ENCODE measurements at regions not wholly inside any gene's neighbourhood (a gene's known extent, or its start where the extent isn't known, plus 50 kb on each side); places are given as distances from the start of the nearest gene placed in this dataset.
"Not testable (repeated sequence)": the region's sequence is repeated elsewhere in the genome, so short reads cannot be mapped to it uniquely, and the experiment has no call there.

GRCh38 chr15:91435113-91435512 lies 335.1 kb downstream of the SV2B start:
- Mint-ChIP-seq H3K4me1 (ENCODE audit: low read depth, unreplicated experiment) (peaks cover 13% of the 10 kb centered on the region), H3K27ac (ENCODE audit: unreplicated experiment) (no peak overlapping the region), H3K36me3 (ENCODE audit: insufficient read depth, unreplicated experiment) (no peaks in the 10 kb centered on the region), H3K9me3 (ENCODE audit: low read depth, unreplicated experiment) (peaks cover 16% of the 10 kb centered on the region), H3K4me3 (ENCODE audit: low read depth, unreplicated experiment) (no peak overlapping the region), H3K27me3 (ENCODE audit: unreplicated experiment) (no peaks in the 10 kb centered on the region)
- BruUV-seq (replicated peaks): no TSS peak
- CTCF ChIA-PET: no interaction called here
- TF ChIP-seq, protein P1, sequence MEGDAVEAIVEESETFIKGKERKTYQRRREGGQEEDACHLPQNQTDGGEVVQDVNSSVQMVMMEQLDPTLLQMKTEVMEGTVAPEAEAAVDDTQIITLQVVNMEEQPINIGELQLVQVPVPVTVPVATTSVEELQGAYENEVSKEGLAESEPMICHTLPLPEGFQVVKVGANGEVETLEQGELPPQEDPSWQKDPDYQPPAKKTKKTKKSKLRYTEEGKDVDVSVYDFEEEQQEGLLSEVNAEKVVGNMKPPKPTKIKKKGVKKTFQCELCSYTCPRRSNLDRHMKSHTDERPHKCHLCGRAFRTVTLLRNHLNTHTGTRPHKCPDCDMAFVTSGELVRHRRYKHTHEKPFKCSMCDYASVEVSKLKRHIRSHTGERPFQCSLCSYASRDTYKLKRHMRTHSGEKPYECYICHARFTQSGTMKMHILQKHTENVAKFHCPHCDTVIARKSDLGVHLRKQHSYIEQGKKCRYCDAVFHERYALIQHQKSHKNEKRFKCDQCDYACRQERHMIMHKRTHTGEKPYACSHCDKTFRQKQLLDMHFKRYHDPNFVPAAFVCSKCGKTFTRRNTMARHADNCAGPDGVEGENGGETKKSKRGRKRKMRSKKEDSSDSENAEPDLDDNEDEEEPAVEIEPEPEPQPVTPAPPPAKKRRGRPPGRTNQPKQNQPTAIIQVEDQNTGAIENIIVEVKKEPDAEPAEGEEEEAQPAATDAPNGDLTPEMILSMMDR (IDR thresholded peaks at IDR 0.05; ENCODE audit: unreplicated experiment): no peak
- intact Hi-C loops (cut with micrococcal nuclease; ENCODE audit: unreplicated experiment): no loop called here
- no peak for DNase-seq

GRCh38 chr15:91444656-91445055 lies 344.6 kb downstream of the SV2B start:
- TF ChIP-seq, protein P1 (IDR thresholded peaks at IDR 0.05; ENCODE audit: unreplicated experiment): no peak
- DNase-seq: no peak
- no peaks in the 10 kb centered on the region for H3K4me1 Mint-ChIP-seq (ENCODE audit: low read depth, unreplicated experiment)
- BruUV-seq (replicated peaks): no TSS peak
- H3K4me3 Mint-ChIP-seq (ENCODE audit: low read depth, unreplicated experiment): no peak overlapping the region
- intact Hi-C loops (cut with micrococcal nuclease; ENCODE audit: unreplicated experiment): no loop called here
- no peaks in the 10 kb centered on the region for H3K27me3 Mint-ChIP-seq (ENCODE audit: unreplicated experiment)
- H3K36me3 Mint-ChIP-seq (ENCODE audit: insufficient read depth, unreplicated experiment): no peaks in the 10 kb centered on the region
- CTCF ChIA-PET: no interaction called here
- no peak overlapping the region for H3K27ac Mint-ChIP-seq (ENCODE audit: unreplicated experiment)
- H3K9me3 Mint-ChIP-seq (ENCODE audit: low read depth, unreplicated experiment): peaks cover 7% of the 10 kb centered on the region

- CTCF ChIA-PET: interaction anchor here (0.8 kb wide), 1 partner anchor 8 kb away, joined by 3 read pairs; no protein-coding TSS in a partner anchor
- no peak overlapping the region for H3K4me3 Mint-ChIP-seq (ENCODE audit: low read depth, unreplicated experiment)
- no peaks in the 10 kb centered on the region for H3K4me1 Mint-ChIP-seq (ENCODE audit: low read depth, unreplicated experiment)
- no TSS peak for BruUV-seq (replicated peaks)
- H3K9me3 Mint-ChIP-seq (ENCODE audit: low read depth, unreplicated experiment): peaks cover 4% of the 10 kb centered on the region
- no peak overlapping the region for H3K27ac Mint-ChIP-seq (ENCODE audit: unreplicated experiment)
- H3K36me3 Mint-ChIP-seq (ENCODE audit: insufficient read depth, unreplicated experiment): no peaks in the 10 kb centered on the region
- intact Hi-C loops (cut with micrococcal nuclease; ENCODE audit: unreplicated experiment): no loop called here
- TF ChIP-seq, protein P1 (IDR thresholded peaks at IDR 0.05; ENCODE audit: unreplicated experiment): no peak
- H3K27me3 Mint-ChIP-seq (ENCODE audit: unreplicated experiment): no peaks in the 10 kb centered on the region
- DNase-seq: no peak
Measured at GRCh38 chr15:91445695-91446228, 345.7 kb downstream of the SV2B start.

- H3K27ac Mint-ChIP-seq (ENCODE audit: unreplicated experiment): no peak overlapping the region
- no peak for DNase-seq
- CTCF ChIA-PET: interaction anchor here (0.6 kb wide), 1 partner anchor 73 kb away, joined by 3 read pairs; no protein-coding TSS in a partner anchor
- H3K9me3 Mint-ChIP-seq (ENCODE audit: low read depth, unreplicated experiment): peaks cover under 1% of the 10 kb centered on the region
- no peaks in the 10 kb centered on the region for H3K27me3 Mint-ChIP-seq (ENCODE audit: unreplicated experiment)
- no peaks in the 10 kb centered on the region for H3K36me3 Mint-ChIP-seq (ENCODE audit: insufficient read depth, unreplicated experiment)
- intact Hi-C loops (cut with micrococcal nuclease; ENCODE audit: unreplicated experiment): no loop called here
- BruUV-seq (replicated peaks): no TSS peak
- TF ChIP-seq, protein P1 (IDR thresholded peaks at IDR 0.05; ENCODE audit: unreplicated experiment): no peak
- H3K4me1 Mint-ChIP-seq (ENCODE audit: low read depth, unreplicated experiment): no peaks in the 10 kb centered on the region
- H3K4me3 Mint-ChIP-seq (ENCODE audit: low read depth, unreplicated experiment): no peak overlapping the region
Measured at GRCh38 chr15:91447991-91448644, 348.1 kb downstream of the SV2B start.

DNA sequence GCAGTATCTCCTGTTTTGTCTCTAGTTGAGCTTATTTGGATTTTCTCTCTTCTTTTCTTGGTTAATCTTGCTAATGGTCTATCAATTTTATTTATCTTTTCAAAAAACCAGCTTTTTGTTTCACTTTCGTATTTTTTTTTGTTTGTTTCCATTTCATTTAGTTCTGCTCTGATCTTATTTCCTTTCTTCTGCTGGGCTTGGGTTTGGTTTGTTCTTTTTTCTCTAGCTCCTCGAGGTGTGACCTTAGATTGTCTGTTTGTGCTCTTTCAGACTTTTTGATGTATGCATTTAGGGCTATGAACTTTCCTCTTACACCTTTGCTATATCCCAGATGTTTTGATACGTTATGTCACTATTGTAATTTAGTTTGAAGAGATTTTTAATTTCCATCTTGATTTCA lies 353.3 kb downstream of the SV2B start:
- BruUV-seq (replicated peaks); intact Hi-C loops (cut with micrococcal nuclease; ENCODE audit: unreplicated experiment); H3K9me3 Mint-ChIP-seq (ENCODE audit: low read depth, unreplicated experiment); CTCF ChIA-PET; H3K4me3 Mint-ChIP-seq (ENCODE audit: low read depth, unreplicated experiment); DNase-seq; H3K27me3 Mint-ChIP-seq (ENCODE audit: unreplicated experiment); H3K27ac Mint-ChIP-seq (ENCODE audit: unreplicated experiment); H3K36me3 Mint-ChIP-seq (ENCODE audit: insufficient read depth, unreplicated experiment): not testable (repeated sequence)
- H3K4me1 Mint-ChIP-seq (ENCODE audit: low read depth, unreplicated experiment): peaks cover 29% of the 10 kb centered on the region

All from Calu3 (cell line).